HG03196 (cell line): ENCODE measurements at regions not wholly inside any gene's neighbourhood (a gene's known extent, or its start where the extent isn't known, plus 50 kb on each side); places are given as distances from the start of the nearest gene placed in this dataset.

Experiments used
- ATAC-seq: cut with Tn5 transposase; IDR thresholded peaks from one replicate; pipeline ENCODE4 v1.9.1; 2021; ENCODE audit not compliant: unreplicated experiment

DNA sequence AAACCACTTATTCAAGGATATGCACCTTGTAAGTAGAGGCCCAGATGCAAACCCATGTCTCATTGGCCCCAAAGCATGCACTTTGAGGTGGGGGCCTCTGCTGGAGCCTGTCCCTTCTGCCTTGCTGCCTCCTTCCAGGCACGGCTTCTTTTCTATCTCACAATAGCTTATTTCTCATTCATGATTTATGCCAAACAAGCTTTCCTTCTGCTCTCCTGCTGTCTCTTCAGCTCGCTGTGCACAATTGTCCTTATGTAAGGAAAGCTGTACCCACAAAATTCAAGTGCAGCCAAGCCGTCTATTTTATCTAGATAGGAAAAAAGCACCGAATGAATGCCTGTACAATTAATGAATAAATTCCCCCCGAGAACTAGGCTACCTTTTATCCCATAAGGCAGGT, 124.8 kb upstream of the PACRGL start:
- ATAC-seq = no peak

DNA sequence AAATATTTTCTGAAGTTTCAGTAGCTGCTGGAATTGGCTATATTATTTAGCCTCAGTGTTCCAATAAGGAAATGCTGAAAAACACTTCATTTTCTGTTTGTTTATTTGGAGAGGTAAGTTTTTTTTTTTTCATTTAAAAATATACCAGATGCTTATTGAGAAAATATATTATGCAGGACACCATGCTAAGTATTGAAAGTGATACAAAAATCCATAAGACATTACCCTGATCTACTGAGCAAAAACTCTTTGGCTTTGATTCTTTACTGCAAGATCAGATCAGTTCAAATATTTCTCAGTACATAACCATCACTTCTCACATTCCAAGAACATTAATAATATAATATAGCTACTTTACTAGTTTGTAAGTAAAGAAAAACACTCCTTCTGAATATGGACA, 123.4 kb upstream of the PACRGL start:
- no peak for ATAC-seq

DNA sequence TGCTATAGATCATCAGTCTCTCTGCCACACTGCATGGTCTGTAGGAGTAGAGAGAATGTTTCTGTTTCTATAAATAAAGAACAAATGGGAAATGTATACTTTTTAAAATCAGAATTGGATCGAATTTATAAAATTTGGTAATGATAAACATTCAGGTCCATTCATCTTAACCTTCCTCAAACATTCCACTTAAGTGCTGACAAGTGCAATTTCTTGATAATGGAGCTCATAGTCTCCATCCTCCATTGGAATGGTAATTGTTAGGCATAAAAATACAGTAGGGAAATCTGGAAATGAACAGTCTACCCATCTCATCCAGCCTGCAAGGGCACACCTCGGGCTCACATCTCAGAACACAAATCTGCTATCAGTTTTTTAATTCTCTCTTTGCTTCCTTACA, 122.6 kb upstream of the PACRGL start:
- ATAC-seq = no peak

DNA sequence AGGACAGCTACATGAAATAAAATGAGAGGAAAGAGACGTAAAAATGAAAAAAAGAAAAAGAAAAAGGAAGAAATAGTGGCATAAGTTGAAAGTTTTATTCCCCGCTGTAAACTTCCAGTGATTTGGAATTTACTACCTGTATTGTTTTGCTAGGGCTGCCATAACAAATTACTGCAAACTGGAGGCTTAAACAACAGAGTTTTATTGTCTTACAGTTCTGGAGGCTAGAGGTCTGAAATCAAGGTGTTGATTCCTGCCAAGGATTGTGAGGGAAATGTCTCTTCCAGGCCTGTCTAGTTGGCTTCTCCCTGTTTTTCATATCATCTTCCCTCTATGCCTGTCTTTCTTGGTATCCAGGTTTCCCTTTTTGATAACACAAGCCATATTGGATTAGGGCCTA, 119.4 kb upstream of the PACRGL start:
- ATAC-seq = no peak

DNA sequence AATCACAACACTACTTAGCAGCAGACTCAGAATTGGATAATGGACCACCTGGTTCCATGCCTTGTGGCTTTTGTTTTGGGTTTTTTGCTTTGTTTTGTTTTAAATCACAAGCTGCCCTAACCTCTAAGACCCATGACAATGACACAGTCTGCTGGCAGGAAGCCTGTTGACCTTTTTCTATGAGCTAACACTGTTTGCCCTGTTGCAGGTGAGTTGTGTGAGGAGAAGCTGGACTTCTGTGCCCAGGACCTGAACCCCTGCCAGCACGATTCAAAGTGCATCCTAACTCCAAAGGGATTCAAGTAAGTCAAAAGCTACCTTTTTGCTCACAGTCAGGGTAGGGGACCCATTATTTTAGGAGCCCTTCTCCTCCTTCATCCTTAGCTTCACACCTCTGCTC, 110.8 kb upstream of the PACRGL start:
- no peak for ATAC-seq

DNA sequence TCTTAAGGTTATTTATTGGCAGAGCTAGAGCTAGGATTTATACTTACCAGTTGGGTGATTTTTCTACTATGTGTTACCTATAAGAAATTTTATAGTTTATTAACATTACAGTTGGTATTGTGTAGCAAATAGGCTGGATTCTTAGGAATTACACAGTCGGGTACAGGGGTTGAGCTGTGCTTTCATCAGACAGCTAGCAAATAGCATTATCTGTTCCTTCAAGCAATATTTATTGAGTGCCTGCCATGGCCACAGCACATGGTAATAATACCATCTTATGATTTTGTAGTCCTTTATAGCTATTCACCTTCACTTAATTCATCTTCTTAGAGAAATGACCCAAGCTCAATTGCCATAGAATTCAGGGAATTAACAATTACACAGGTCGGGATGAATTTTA, 109.4 kb upstream of the PACRGL start:
- no peak for ATAC-seq

DNA sequence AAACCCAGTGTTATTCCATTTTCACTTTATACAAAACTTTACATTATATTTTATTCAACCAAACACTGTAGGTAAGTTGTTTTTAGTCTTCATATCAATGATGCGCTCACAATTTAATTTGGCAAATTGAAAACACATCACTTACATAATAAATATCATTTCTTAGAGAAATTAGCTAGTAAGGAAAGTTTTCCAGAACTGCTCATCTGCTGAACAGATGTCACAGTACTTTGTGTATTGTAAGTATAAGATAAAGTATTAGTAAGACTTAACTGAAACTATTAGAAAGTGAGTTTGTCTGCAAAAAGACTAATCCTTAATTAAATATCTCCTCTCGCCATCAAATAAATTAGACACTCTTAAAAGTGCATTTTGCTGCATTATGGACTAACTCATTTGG, 108.7 kb upstream of the PACRGL start:
- no peak for ATAC-seq

DNA sequence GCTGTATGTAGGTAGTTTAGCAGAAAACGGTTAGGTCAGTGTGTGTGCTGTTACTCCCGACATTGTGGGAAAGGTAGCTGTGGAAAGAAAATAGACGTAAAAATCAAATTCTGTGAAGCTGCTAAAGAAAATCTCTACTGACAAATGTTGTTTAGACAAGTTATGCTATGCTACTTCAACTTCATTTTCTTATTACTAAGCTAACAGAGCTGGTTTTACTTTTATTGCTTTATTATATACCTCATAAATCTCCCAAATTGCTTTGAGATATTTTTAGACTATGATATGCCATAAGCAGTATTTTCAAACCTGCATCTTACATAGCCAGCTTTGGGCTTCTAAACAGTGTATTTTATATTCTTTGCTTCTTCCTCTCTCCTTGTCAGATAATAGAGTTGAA, 108.2 kb upstream of the PACRGL start:
- ATAC-seq = no peak

DNA sequence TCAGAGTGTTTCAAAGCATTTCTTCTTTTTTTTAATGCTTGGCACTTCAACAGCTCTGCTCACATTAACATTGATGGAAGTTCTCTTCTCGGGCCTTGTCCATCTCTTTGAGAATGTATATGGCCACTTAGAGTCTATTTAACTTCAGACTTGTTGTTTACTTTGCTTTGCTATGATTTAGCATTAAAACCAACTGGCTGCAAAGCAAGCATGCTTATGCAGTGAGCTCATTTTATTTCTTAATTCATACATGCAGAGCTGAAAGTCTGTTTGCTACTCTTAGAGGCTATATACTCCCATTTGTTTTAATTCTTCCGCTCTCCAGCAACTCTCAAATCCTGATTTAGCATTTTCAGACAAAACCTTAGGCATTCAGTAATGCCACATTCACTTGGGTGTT, 107.6 kb upstream of the PACRGL start:
- no peak for ATAC-seq

DNA sequence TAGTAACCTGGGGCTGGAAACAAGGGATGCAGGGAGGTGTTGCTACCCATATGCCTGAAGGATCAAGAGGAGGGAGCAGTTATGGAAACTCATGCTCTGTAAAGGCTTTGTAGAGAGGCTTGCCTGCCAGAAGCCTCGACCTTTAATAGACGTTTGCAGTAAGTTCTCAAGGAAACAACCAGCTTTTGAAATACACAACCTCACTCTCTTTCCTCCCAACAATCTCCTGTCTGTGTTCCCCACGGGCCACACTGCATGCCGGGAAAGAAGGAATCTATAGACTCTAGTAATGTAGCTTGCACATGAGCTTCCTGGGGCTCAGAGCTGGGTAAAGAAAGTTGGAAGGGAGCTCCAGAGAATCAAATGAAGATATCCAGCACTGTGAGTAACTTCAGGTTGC, 101.6 kb upstream of the PACRGL start:
- ATAC-seq = no peak

DNA sequence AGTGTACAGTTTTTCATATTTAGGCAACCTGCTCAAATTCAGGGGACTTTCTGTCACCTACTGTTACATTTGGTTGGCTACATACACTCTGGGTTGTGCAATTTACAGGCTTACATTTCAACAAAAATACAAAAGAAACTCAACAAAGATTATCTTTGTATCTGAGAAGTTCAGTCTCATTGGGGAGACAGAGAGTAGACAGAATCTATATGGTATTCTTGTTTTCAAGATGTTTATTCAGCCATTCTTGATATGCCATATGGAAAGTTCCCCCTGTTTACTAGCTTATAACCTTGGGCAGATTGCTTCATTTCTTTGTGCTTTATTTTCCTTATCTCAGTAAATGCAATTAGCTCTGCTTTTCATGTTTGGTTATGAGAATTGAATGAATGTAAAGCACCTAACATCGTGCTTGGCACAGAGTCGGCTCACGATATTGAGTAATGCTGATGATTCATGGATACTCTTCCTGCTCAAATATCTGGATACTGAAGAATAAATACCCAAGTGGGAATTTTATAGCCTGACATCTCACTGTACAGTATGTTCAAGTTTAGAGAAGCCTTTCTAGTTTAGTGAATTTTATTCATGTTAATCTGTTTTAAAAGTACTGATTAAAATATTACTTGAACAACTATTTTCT, 96.5 kb upstream of the PACRGL start:
- no peak for ATAC-seq

DNA sequence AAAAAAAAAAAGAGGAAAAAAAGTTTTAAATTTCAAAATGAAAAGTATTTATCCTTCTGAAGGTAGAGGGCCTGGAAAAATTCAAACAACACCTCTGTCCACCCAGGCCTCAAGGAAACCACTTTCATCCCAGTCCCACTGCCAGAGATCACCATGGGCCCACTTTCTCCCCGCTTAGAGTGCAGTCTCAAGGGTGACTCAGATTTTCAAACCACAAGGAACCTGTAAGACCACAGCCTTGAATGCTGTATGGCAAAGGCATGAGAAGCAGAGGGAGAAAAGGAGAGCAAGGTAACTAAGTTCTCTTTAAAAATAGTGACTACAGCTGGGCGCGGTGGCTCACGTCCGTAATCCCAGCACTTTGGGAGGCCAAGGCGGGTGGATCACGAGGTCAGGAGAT, 87.9 kb upstream of the PACRGL start:
- ATAC-seq = no peak

DNA sequence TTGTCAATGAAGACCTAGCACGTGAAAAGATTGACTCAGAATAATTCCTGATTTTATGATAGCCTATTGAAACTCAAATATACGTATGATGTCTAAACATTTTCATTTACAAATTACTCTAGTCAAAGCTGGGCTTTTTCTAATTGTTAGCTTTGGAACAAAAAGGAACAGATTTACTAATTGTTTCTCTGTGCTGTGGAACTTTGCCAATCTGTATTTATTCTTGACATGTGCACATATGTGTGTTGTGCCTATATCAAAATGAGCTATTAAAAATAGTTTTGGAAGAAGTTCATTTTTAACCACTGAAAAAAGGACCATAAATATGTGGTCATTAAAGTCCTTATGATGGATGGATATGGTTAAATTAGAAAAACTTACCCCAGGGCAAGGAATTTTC, 85.4 kb upstream of the PACRGL start:
- no peak for ATAC-seq

DNA sequence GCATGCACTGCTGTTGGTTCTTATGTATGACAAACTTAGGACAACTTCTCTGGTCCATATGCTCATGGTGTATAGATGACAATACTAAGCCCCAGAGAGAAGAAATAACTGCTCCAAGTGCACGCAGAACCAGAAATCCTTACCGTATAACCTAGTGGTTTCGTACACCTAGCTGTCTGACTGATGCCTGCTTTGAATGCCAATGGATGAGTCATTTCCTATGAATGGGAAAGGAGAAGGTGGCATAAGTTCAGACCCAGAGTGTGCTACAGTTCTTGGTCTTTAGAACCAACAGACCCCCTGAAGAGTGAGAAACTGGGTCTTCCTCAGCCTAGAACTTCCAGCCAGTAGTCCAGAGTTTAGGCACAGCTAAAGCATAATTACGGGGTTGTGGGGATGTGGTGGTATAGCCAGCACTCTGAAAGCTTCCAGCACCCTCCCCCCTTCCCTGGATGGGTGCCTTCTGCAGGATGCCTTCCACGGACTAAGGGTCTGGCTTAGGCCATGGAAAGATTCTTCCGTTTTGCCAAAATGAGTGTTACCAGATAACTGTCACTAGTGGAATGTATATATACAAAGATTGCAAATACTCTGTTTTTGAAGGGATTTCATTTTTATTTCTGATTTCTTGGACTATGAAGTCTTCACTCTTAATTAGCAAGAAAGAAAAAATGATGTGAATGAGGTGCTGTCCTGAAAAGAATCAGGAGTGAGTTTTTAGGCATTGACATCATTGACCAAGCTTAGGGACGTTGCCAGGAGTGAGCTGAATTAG, 84.6 kb upstream of the PACRGL start:
- no peak for ATAC-seq

DNA sequence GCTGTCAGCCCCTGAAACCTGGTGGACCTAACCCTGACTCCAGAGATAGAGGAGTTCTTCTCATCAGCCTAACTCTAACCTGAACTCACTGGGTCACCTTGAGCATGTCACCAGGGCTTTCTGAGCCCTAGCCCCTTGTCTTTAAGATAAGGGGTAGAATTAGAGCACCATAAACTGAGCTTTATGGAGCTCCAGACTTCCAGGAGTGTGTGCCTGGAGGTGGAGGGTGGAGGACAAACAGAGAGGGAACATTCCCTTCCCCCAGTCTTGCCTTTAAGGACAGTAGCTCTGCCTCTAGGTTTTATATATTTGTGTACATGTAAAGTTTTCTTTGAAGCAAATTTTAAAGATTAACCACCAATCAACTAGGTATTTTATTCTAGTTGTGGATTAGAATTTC, 83.9 kb upstream of the PACRGL start:
- ATAC-seq = no peak

DNA sequence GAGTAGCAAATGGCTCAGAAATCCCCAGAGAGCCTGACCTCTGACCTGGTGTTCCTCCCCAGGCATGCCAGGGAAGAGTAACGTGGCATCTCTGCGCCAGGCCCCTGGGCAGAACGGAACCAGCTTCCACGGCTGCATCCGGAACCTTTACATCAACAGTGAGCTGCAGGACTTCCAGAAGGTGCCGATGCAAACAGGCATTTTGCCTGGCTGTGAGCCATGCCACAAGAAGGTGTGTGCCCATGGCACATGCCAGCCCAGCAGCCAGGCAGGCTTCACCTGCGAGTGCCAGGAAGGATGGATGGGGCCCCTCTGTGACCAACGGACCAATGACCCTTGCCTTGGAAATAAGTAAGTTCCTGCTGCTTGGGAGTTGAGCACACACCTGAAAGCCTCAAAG, 83.4 kb upstream of the PACRGL start:
- ATAC-seq = no peak

DNA sequence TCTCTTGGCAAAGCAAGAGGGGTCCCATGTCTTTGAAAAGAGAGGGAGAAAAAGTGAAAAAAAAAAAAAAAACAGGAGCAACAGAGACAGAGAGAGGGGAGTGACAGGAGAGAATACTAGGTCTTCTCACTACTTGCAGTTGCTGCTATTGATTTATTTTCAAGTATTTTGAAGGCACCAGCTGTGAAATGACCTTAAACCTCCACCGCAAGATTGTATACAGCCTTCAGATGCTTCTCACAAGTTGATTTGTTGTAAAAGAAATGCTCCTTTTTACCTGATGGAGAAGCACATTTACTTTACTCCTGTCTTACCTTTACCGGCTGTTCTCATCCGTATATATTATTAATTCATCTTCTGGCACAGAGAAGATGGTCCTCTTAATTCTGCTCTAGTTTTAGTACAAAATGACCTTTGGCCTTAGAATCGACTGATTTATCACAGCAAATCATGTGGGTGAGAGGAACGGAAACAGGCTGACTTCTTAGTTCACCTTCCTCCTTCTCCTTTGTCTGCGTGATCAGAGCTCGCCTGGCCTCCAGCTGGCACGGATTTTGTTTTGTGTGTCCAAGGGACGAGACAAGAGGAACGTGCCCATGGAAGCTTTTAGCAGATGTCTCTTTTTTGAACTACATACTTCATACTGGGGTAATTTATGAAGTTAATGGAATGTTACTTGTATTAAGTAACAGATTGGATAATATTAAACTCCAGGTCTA, 82.4 kb upstream of the PACRGL start:
- no peak for ATAC-seq

DNA sequence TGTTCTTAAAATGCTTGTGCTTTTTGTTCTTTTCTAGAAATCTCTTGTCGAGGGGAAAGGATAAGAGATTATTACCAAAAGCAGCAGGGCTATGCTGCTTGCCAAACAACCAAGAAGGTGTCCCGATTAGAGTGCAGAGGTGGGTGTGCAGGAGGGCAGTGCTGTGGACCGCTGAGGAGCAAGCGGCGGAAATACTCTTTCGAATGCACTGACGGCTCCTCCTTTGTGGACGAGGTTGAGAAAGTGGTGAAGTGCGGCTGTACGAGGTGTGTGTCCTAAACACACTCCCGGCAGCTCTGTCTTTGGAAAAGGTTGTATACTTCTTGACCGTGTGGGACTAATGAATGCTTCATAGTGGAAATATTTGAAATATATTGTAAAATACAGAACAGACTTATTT, 81.5 kb upstream of the PACRGL start:
- ATAC-seq = no peak

DNA sequence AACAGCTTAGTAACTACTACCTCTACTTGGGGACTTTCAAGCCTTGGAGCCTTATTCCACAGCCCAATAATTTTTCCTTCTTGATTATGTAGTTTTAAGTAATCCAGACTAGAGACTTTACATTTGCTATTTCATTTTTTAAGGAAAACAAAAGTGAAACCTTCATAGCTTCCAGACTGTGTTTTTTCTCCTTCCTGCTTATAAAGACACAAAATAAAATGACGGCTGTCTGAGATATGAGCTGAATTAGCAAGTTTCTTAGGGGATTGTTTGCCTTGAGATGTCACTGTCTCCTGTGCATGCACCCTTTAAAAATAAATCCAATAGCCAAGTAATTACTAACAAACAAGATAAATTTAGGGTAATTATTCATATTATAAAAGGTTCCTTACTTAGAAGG, 78.8 kb upstream of the PACRGL start:
- no peak for ATAC-seq

DNA sequence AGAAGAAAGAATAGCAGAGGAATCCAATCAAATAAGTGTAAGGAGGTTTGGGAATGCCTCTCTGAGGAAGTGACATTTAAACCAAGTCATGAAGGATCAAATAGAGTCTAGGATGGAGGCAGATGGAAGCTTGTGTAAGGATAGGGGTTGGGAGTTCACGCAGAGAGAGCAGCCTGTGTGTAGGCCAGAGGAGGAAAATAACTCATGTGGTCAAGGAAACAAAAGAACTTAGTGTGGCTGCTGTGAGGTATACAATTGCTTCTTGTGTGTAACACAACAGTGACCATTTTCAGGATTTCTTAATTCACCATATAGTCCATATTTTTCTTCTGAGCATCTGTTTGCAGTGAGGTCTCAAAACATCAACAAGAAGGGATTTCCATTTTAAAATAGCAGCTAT, 77.6 kb upstream of the PACRGL start:
- ATAC-seq = no peak

DNA sequence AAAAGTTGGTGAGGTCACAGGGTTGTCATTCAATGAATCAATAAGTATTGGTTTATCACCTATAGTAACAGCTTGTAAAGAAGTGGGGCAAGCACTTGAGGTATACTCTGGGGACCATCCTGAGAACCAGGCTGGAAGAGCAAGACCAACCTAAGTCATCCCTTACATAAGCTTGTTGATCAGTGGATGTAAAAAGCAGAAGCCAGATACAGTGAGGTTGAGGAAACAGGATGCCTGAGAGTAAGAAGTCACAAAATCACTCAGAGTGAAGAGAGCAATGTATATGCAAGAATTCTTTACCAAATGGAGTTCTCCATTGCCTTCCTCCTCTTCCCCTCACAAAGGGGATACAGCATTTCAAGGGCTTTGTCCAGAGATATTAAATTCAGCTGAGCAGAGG, 76.3 kb upstream of the PACRGL start:
- no peak for ATAC-seq

DNA sequence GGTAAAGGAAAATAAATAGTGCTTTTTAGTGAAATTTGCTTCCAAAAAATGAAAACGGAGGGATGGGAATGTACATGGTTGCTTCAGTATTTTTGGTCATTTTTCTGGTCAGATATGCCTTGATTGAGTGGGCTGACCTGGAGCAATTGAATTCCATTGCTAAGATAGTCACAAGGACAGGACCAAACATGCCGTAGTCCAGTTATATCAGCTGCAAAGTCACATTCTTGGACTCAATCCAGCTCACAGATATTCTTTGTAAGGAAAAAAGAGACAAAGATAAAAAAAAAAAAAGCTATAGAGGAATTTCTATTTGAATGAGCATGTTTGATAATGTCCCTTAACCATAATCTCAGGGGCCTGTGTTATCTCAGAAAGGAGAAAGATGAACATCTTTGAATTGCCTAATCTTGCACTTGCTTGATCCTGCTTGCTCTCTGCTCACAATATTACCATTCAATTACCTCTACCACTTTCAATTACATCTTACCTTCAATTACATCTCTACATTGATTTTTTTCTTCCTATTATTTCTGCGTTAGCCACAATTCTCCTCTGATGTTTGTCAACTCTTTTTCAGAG, 75.4 kb upstream of the PACRGL start:
- no peak for ATAC-seq
